NCI-H2171 treated with DMSO at 0.1 percent for 48 hours (cell line): ENCODE measurements at regions not wholly inside any gene's neighbourhood (a gene's known extent, or its start where the extent isn't known, plus 50 kb on each side); places are given as distances from the start of the nearest gene placed in this dataset.
"Not testable (repeated sequence)": the region's sequence is repeated elsewhere in the genome, so short reads cannot be mapped to it uniquely, and the experiment has no call there.

Source experiments
- DNase-seq: peaks from one replicate; lab custom pipeline; 2025; lab: John Stamatoyannopoulos, UW

DNA sequence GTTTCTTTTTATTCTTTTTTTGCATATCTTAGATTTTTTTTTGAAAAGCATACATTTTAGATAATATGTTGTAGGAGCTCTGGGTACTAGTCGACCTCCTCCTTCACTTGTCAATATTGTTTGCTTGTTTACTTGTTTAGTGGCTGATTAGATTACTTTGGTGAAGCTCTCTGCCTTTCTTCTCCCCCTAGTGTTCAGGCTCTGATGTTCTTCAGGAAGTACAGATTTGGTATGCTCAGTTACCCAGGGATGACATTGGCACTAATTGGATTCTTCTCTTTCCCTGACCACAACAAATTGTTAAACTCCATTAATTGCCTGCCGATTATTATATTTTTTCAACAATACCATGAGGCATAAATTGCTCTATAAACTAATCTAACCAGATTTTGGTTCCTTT lies 491.2 kb downstream of the SUCLG1 start:
- no peak for DNase-seq

DNA sequence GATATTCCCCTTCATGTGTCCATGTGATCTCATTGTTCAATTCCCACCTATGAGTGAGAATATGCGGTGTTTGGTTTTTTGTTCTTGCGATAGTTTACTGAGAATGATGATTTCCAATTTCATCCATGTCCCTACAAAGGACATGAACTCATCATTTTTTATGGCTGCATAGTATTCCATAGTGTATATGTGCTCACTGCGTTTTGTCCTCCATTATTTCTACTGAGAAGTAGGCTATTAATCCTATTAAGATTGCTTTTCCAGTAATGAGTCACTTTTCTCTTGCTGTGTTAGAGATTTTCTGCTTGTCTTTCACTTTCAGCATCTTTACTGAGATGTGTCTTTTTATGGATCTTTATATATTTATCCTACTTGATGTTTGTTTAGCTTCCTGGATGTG lies 492.1 kb downstream of the SUCLG1 start:
- not testable (repeated sequence) for DNase-seq

DNA sequence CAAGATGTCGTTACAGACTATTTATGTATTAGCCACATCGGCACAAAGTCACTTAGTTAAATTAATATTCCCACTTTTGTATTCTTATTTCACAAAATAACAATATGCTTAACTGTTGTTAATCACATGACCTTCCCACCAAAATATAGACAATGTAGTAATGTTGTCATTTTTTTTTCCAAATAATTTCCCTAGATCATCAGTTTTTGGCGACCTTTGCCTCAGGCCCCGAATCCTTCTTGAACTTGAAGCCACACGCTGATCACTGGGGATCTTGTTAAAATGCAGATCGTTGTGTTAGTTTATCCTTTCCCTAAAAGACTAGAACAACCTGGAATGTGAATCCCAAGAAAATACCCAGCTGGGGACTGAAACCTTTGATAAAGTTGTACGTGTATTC lies 497.6 kb downstream of the SUCLG1 start:
- no peak for DNase-seq

DNA sequence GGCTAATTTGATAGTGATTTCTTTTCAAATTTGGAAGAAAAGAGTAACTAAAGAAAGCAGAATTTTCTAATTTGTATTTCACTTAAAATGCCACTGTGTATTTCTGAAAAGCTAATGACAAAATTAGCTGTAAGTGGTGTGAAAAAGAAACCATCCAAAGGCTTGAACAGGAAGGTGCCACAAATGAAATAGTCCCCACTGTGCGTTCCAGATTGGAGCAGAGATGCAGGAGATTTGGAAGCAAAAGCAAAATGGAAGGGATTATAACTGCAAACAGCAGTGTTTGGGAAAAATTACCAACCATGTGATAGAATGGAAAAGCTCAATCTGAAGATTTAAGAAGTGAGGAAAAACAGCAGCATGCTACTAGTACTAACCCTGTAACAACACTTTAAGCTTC lies 498.7 kb downstream of the SUCLG1 start:
- DNase-seq: no peak

DNA sequence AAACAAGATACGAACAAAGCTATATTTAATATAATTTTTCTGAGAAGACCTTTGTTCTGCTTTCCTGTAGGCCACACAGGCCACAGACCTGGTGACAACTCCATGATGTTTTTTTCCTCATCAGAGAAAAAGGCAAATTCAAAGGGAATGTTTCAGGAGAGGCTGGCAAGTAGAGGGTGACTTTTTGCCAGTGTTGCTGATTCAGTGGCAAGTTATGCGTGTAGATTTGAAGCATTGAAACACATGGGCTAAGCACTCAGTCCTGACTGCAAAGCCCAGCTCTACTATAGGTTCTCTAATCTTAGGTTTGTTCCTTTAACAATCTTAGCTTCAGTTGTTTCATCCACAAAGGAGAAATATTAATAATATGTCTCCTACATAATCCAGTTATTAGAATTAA lies 499.8 kb downstream of the SUCLG1 start:
- DNase-seq: no peak

DNA sequence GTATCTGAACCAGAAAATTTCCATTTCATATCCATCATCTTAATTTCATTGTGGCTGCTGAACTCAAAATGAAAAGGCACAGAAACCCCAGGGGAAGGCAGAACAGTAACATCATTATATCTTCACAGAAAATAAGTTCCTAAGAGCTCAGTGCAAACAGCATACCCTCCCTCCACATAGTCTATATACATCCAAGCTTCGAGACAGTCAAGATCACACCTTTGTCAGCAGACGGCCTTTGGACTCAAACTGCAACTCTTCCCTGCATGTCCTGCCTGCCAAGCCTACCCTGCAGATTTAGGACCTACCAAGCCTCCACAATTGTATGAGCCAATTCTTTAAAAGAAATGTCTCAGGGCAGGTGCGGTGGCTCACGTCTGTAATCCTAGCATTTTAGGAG lies 502.1 kb downstream of the SUCLG1 start:
- DNase-seq: no peak

DNA sequence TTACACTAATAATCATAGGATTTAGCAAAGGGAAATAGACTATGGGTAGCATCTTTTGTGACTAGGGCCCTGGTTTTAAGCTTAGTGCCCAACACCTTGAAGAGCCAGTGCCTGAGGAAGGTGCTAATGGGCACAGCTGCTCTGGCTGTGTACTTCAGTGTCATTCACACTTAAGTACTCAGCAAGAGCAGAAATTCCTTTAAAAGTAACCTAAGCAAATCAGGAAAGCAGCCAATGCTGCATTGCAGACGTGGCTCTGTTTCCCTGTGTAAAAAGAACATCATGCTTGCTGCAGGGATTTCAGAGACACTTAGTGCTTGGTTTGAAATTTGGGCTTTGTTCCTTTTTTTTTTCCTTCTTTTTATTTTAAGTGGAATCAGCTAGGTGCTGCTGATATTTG lies 505.4 kb downstream of the SUCLG1 start:
- no peak for DNase-seq

DNA sequence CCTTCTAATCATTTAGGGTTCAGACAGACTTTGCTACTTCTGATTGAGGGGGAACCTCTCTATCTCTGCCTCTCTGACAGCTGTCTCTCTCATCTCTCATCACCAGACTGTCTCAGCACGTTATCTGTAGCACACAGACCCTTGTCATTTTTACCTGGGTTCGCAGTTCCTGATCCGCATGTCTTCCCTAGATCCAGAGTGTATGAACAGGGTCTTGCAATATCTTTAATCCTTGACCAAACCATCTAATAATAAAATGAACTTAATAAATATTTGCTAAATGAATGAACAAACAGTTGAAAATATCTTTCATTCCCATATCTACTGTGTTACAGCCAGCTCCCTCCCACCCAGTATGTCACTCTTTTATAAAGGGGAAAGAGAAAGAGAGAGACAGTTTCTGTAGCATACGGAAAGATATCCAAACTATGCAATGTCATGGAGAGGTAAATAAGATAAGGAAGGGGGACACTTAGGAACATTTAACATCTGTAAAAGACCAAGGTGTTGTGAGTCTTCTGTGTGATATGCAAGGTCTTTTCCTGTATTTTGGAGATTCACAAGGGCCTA lies 507.6 kb downstream of the SUCLG1 start:
- DNase-seq: no peak

DNA sequence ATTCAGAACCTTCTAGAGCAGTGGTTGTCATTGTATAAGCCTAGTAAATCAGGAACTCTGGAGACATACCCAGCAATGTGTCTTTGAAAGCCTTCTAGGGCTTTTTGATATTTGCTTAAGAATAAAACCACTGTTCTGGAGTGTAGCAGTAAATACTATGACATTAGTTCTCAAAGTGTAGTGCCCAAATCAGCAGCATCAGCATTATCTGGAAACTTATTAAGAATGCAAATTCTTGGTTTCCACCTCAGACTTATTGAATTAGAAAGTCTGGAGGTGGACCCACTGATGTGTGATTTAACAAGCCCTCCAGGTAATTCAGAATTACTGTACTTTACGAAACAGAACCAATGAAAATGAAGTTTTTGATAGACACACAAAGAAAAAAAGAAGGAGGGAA lies 509.7 kb downstream of the SUCLG1 start:
- DNase-seq: no peak

DNA sequence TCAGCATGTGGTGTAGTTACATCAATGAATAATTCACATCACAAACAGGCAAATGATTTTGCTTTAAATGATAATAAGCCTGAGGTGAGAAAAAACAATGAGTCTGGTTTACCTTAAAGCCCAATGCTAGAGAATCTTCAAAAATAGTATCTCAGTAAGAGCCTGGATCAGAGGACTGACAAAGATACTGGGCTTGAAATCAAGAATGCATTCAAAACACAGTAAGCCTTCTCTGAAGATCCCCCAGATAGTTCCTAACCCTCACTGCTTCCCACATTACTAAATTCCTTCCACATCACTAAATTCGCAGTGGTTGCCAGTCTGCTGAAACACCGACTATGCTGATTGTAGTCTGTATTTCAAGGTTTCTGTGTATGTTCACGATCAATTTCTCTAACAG lies 514.9 kb downstream of the SUCLG1 start:
- no peak for DNase-seq

DNA sequence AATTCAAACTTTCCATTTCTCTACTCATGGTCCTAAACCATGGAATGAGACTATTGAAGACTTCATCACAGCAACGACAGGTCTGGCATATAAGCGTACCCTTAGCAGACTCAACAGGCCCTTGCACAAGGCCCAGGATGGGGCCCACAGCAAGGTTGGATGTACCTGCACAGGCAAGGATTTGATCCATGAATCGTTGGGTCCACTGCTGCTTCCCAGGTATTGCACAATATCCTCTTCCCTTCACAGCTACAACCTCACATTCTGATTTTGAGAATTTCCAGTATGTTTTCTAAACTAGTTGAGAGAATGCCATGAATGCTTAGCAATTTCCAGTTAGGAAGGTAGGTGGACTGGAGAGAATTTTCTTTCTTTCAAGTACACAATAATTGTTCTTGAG lies 515.8 kb downstream of the SUCLG1 start:
- no peak for DNase-seq

DNA sequence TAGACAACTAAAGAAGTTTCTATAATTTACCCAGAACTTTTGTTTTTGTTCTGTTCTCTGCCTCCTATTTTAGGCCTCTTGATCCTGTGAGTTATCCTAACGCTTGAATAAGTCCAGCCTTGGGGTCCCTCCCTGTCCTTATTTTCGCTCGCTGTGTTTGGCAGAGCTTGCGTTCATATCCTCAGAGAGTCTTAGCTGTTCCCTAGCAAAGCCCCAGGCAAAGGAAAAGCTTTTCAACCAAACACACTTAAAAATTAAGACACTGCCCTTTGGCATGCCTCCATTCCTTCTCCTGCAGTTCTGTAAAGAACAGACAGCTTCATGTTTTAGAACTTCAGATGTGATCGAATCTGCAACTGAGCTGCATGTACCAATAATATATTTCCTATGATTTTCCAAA lies 517.2 kb downstream of the SUCLG1 start:
- no peak for DNase-seq

DNA sequence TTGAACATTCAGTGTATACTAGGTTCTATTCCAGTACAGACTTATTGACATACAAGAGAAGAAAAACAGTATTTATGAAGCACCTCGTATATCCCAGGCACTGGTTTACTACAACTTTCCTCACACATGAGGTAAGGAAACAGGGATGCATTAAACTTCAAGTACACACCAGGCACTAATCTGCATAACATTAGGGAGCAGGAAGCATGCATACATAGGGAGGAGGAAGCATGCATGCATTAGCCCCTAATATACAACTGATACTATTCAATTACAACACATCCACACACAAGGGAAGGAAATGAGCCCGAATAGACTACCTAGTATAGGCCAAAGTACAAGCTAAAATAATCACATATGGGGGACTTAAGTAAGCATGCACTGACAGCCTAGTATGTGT lies 525.3 kb downstream of the SUCLG1 start:
- no peak for DNase-seq

DNA sequence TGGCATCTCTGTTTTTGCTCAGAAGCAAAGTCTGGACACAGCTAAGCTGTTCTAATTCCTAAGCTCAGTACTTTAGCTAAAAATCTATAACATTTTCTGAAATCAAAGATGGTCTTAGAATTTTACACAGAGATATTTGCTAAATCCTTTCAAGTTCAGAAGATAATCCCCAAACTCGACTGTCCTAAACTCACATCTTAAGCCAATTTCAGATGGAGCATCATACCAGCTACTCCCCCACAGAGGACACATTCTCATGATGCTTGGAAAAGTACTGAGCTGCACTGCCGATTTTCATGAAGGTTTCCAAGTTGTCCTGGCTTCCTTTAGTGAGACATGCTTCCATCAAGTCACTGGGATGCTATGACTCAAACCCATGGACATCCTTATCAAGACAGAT lies 535.5 kb downstream of the SUCLG1 start:
- DNase-seq: no peak

DNA sequence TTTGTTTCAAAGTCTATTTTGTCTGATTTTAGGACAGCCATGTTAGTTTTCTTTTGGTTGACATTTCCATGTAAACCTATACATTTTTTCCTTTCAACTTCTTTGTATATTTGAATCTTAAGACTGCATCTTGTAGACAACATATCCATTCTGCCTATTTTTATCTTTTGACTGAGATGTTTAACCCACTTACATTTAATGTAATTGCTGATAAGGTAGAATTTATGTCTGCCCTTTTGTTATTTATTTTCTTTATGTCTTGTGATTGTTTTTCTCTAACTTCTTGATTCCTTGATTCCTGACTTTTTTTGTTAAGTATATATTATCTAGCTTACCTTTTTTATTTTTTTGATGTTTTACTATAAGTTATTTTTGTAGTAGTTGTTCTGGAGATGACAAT lies 542.5 kb downstream of the SUCLG1 start:
- DNase-seq: no peak

DNA sequence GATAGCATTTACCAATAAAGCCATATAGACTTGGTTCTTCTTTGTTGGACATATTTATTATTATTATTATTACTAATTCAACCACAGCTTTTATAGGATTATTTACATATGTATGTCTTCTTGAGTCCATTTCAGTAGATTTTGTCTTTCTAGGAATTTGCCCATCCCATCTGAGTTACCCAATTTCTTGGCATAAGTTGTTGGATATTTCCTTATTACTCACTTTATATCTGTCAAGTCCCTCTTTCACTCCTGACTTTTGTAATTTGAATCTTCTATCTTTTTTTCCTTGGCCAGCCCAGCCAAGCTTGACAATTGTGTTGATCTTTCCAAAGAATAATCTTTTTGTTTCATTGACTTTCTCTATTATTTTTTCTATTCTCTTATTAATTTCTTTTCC lies 543.7 kb downstream of the SUCLG1 start:
- DNase-seq: no peak

DNA sequence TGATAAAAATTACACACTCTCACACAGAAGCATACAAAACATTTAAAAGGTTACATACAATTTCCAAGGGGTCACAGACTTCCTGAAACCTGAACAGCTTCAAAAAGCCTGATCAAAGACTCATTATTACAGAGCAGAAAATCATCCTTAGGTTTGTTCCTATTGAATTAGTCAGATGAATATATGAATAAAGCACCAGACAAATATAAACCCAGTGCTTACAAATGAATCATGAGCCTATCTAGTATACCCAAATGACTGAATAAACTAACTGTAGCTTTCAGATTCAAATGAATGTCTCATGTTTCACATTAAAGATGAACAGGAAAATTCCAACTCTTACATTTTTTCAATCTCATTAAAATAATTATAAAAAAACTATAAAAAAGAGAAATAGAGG lies 550.3 kb downstream of the SUCLG1 start:
- no peak for DNase-seq

DNA sequence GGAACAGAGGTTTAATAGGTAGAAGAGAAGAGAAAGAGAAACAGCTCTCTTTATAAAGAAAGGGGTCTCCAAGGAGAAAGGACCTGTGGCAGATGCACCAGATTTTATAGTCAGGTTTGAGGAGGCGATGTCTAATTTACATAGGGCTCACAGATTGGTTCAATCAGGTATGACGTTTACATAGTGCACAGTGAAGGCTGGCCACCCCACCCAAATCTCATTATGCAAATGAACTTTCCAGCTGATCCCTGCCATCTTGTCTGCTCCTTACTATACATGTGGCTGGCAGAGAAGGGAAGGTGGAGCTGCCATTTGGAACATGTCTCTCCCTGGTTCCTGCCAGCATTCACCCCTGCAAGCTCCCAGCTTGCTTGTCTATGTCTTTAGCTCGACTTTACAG lies 557.8 kb downstream of the SUCLG1 start:
- DNase-seq: no peak

DNA sequence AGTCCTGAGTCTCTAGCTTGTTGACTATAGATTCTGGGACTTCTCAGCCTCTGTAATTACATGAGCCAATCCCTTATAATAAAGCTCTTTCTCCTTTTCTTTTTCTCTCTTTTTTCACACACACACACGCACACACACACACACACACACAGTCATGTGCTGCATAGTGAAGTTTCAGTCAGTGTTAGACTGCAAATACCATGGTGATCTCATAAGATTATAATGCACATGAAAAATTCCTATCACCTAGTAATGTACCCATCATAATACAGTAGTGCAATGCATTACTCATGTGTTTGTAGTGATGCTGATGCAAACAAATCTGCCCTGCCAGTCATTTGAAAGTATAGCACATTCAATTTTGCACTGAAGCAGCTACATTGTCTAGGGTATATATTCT lies 558.2 kb downstream of the SUCLG1 start:
- DNase-seq: no peak

DNA sequence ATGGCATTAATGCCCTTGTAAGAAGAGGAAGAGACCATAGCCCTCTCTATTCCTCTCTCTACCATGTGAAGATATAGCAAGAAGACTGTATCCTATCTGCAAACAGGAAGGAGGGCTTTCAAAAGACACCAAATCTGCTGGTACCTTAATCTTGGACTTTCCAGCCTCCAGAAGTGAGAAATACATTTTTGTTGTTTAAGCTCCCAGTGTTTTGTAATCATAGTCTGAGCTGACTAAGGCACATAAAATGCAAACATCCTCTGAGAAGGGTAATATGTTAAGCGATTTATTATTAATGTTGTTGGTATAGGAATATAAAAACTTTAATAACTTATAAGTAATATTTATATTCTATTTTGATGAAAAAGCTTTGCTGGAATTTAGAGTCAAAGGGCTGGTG lies 559.8 kb downstream of the SUCLG1 start:
- no peak for DNase-seq

DNA sequence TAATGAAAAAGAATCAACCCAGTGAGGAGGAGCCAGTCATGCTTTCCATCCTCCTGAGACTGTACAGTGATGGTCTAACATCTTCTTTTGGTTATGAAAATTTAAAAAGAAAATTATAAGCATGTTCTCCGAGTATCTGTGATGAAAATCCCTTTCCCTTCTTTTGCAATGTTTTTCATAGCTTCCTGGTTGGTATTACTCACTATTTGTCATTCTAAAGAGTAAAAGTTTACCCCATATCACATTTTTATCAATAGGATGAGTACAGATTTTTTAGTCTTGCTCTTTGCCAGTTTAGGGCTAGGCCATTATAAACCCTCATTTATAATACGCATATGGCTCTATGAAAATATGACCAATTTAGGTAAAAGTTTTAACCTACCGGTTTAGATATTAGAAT lies 564.1 kb downstream of the SUCLG1 start:
- DNase-seq: no peak

DNA sequence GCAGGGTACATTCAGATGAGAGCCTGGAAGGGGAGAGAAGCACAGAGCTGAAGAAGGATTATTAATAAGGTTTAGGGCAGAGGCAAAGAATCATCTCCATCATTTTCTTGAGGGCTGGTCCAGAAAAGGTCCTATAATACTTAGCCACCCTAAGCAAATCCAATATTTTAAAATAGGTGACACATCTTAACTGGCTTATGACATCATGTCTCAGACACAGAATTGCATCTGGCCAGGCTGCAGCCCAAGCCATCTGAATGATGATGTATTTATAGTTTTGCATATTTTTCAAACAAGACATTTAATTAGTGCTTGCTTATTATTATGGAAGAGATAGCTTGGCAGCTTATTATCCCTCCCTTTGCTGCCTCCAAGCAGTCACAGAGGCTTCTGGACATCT lies 571.3 kb downstream of the SUCLG1 start:
- DNase-seq: no peak

DNA sequence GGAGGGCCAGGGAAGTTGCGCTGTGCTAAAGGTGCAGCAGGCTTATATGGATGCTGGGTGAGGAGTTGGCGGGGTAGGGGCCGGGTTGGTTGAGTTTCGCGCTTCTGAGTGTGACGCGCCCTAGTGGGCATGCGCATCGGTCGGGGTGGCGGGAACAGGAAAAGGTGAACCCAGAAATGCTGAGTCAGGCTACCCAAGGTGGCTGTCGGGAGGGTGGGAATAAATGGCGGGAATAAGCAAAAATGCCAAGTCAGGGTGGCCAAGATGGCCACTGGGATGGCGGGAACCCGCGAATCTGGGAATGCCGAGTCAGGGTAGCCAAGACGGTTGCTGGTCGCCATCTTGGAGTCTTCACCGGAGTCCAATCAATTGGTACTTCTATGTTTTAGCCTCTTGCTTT lies 580.0 kb downstream of the SUCLG1 start:
- no peak for DNase-seq

DNA sequence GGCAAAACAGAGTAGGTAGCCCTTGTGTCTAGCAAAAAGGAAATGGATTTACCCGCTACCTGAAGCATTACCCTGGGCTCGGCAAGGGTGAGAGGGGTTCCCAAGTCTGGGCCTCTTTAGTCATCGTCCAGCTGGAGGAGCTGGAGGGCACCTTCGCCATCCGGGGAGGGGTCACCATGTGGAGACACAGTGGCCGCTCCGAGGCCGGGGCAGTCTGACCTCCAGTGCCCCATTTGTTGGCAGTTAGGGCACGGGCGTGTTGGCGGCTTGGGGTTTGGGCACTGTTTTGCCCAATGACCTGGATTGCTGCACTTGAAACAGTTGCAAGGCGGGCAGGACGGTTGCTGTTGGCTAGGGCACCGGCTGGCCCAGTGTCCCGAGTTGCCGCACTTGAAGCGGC lies 581.8 kb downstream of the SUCLG1 start:
- DNase-seq: not testable (repeated sequence)
